ENCODE measurements at regions not wholly inside any gene's neighbourhood (a gene's known extent, or its start where the extent isn't known, plus 50 kb on each side); places are given as distances from the start of the nearest gene placed in this dataset.

DNA sequence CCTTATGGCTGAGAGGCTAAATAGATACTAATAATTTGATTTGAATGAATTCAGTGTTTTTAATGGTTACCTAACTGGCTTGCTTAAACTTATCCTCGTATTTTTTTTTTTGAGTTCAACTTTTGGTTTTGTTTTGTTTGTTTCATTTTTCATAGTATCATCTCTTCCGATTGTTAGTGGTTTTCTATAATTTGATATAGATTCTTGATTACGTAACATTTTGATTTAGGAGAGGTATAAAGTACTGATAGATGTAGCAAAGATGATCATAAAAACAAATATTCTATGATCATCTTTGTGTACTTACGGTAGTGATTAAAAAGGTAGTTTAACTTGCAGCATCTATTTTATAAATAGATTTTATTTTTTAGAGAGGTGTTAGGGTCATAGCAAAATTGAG is 93.0 kb downstream of the ALX1 start:
- TF ChIP-seq, protein P1, sequence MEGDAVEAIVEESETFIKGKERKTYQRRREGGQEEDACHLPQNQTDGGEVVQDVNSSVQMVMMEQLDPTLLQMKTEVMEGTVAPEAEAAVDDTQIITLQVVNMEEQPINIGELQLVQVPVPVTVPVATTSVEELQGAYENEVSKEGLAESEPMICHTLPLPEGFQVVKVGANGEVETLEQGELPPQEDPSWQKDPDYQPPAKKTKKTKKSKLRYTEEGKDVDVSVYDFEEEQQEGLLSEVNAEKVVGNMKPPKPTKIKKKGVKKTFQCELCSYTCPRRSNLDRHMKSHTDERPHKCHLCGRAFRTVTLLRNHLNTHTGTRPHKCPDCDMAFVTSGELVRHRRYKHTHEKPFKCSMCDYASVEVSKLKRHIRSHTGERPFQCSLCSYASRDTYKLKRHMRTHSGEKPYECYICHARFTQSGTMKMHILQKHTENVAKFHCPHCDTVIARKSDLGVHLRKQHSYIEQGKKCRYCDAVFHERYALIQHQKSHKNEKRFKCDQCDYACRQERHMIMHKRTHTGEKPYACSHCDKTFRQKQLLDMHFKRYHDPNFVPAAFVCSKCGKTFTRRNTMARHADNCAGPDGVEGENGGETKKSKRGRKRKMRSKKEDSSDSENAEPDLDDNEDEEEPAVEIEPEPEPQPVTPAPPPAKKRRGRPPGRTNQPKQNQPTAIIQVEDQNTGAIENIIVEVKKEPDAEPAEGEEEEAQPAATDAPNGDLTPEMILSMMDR (IDR thresholded peaks at IDR 0.05), result no peak
- no peak for TF ChIP-seq POLR2A (IDR thresholded peaks at IDR 0.05)
